ENCODE measurements at regions not wholly inside any gene's neighbourhood (a gene's known extent, or its start where the extent isn't known, plus 50 kb on each side); places are given as distances from the start of the nearest gene placed in this dataset.
A peak's percentile ranks its signal among the peaks of the same experiment; 100 is the strongest.
"Not testable (repeated sequence)": the region's sequence is repeated elsewhere in the genome, so short reads cannot be mapped to it uniquely, and the experiment has no call there.

DNA sequence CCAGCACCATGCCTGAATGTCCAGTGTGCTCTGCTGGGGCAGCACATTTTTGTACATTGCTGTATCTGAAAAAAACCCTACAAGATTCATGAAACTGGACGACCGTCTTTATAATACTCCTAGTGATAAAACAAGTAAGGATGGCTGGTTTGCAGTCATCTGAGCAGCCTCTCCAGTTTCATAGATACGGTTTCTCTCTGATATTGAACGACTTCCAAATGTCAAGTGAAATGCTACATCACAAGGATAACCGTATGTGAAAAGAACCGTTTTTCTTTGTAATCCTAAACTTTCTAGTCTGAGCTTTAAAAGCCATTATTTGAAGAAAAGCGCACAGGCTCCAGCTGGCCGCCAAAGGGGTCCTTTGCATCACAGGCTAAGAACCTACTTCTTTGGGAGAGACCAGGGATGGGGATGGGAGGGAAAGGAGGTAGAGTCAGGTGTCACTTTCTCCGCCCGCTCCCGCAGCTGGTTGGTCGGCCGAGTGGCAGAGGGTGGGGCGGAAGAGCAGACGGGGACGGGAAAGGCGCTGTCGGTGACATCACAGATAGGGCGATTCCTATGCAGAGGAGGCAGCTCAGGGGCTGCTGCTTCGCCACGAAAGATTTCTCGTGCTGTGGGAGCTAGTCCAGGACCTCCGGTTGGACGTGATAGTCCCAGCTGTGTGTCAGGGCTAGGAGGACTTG lies 180.4 kb upstream of the NOTCH2NLA start:
- DNase-seq: peak; percentile 15

DNA sequence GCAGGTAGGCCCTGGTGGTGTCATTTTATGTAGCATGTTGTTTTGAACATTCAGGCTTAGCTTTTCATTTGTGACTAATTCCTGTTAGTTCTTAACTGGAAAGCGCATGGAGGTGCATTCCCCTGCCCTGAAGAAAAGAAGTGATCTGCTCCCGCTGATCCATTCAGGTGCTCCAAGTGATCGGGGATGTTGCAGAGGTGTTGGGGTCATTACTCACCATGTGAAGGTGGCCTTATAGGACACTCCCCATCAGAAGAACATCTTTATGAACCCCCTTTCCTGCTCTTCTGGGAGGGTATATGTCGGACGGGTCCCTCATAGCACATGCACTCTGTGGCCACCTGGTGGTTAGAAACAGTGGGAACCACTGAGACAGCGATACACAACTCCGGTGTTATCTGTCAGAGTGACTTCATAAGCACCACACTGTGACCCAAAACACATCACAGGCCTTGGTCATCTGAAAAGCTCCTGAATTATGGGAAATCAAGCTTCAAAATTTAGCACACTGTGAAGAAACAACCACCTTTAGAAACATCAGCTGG lies 172.5 kb upstream of the NOTCH2NLA start:
- DNase-seq: peak; percentile 4

DNA sequence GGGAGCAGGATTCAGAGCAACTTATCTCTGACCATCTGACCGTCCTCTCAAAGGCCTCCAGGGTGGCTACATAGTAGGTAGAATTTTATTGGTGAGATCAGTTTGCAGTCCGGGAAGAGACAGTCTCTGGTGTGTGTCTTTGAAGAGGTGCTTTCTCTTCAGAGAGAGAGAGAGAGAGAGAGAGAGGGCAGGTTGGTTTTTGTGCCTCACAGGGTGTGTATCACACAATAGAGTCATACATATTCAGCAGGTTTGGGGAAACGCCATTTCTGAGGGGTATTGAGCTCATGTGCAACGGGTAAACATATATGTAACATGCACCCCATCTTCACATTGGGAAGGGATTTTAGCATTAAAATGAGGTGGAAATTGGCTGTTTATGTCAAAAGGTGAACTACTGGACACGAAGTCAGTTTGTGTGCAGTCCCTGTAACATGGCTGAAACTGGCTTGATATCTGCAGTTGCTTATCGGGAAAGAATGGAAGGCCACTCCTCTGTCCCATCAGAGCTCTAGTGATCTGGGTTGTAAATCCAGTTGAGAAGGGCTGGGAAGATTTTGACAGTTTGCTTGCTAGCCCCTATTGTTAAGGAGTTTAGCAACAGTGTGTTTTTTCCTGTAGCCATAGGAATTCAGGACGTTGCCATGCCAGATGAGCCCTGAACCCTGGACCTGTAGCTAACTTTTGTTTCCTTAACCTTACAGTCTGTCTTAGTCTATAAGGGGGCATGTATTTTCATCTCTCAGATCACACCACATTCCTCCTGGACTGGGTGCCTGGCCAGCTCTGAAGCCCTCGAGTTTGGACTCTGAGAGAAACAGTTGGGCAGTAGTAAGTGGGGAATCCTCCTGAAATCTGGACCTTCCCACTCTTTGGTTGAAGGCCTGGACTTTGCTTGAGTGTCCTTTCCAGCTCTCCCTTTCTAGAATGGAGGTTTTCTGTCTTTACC lies 171.6 kb upstream of the NOTCH2NLA start:
- not testable (repeated sequence) for DNase-seq

DNA sequence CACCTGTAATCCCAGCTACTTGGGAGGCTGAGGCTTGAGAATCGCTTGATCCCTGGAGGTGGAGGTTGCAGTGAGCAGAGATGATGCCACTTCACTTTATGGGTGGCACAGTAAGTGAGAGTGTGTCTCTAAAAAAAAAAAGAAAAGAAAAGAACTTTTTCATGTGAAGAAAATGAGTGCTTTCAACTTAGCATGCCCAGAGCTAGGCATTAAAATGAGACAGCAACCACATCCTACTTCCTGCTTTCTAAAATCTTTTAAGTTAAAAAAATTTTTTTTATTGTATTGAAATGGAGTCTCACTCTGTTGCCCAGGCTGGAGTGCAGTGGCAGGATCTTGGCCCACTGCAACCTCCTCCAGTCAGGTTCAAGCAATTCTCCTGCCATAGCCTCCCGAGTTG lies 170.4 kb upstream of the NOTCH2NLA start:
- DNase-seq: not testable (repeated sequence)

DNA sequence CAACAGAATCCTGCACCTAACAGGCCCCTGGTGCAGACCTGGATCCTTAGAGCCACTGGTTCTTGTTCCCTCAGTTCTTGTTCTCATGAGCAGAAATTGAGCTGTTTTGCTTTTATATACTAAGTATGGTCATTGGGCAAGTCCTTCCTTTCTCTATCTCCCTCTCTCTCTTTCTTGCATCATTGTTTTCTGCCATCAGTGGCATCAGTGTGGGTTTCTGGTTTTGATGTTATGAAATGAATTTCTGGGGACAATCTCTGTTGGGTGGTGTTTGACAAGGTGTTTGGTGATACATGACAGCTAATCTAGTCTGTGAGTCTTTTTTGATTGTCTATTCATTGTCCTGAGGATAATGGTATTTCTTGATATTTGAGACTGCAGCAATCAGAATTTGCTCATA lies 168.0 kb upstream of the NOTCH2NLA start:
- DNase-seq: not testable (repeated sequence)

DNA sequence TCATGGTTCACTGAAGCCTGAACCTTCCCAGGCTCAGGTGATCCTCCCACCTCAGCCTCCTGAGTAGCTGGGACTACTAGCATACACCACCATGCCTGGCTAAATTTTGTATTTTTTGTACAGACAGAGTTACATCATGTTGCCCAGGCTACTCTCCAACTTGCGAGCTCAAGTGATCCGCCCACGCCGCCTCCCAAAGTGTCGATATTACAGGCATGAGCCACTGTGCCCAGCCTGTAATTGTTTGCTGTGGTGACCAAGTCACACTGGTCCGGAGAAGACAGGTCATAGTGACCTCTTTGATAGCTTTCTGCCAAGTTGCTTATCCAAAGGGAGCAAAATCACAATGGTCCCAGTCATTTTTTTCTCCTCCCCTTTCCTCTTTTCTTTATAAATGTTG lies 167.4 kb upstream of the NOTCH2NLA start:
- DNase-seq: not testable (repeated sequence)

DNA sequence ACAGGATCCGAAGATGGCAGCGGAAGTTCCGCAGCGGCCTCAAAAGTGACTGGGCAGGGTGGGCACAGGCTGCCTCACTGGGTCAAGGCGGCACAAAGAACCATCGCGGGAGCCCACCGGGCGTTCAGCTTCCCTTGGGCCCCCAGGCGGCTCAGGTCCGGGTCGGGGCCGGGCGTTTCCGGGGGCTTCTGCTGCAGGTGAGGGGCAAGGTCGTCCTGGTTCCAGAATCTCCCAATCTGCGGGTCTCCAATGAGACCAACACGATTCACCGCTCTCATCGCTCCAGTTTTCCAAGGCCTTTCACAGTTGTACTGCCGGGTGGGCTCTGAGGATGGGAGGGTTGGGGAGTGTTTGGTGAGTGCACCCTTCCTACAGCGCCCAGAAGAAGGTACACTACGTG lies 165.0 kb upstream of the NOTCH2NLA start:
- not testable (repeated sequence) for DNase-seq

DNA sequence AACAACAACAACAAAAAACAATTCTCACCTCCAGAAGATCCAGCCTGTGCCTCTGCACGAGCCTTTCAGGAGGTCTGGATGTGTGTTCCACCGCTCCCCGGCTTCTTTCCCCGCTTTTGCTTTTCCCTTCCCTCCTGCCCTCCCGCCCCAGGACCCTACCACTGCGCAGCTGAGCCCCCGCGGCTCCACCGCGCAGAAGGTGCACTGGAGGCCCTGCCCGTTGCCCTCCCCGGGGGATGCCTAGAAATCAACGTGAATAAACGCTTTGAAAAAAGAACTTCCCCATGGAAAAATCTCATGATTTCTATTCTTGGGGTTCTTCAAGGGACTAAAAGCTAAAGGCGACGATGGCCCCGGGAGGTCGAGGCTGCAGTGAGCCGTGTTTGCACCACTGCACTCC lies 164.3 kb upstream of the NOTCH2NLA start:
- not testable (repeated sequence) for DNase-seq

DNA sequence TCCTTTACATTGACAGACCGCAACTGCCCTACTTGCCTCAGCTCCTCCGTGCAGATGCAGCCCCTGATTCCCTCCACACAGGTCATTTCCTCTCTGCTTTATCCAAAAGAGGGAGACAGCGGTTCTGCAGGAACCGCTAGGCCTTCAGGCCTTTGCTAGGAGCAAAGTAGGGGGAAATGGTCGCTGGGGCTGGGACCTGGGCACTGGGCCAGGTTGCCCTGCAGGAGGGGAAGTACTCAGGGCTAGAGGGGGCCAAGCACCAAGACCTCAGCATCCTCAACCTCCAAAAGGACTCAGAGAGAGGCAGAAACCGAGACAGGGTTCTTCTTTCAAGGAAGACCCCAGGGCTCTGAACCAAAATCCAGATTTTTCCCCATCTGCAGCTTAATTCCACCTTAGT lies 160.4 kb upstream of the NOTCH2NLA start:
- DNase-seq: not testable (repeated sequence)

DNA sequence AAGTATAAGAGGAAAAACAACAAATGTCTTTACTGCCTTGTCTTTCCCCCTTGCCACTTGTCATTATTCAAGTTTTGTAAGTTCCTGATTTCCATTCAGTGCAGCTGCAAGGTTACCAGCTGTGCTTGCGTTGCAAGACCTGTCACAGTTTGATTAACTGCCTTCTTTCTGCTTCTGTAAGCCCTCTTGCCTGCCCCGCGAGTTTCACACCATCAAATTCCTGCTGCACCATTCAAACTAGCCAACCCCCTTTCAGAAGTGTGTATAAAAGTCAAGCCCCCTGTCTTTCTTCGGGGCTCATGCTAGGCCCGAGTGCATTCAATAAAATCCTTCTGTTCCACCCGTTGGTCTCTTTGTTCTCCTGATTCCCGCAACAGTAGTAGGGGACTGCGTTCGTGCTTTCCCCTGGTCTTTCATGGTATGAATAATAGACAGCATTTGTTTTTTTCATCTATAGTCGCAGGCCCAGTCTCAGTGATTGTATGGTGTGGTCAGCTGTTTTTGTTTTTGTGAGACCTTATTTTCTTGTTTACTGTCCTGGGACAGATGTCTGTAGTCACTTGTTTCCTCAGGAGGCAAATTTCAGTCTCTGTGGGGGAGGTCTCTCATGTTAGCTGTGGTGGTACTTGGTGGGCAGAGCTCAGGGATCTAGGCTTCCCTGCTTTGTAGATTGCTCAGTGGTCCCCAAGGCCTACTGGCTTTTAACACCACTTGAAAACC lies 159.1 kb upstream of the NOTCH2NLA start:
- DNase-seq: peak; percentile 28

DNA sequence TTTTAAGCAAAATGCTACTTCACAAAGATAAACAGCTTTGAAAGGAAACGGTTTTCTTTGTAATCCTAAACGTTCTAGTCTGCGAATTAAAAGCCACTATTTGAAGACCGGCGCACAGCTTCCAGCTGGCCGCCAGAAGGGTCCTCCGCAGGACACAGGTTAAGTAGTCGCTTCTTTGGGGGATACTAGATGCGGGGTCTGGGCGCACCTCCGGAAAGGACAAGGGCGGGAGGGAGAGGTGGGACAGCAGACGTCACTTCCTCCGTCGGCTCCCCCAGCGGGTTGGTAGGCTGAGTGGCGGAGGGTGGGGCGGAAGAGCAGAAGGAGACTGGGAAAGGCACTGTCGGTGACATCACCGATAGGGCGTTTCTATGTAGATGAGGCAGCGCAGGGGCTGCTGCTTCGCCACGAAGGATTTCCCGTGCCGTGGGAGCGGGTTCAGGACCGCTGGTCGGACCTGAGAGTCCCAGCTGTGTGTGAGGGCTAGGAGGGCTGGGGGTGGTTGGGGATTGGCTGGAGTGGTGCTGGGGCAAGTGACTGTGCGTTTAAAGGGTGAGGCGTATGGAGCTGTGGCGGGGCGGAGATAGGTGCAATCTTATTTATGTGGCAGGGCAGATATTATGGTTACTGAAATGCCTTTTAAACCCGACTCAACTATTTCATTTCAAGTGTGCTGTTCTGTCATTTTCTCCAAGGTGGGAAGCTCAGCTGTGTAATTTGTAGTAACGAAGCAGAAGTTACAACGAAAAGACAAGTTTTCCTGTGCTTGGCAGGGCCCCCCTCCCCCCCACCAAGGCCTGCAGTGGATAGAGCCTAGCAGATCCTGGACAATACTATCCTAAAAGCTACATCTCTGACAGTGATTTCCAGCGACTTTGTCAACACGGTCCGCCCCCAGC lies 158.3 kb upstream of the NOTCH2NLA start:
- peak; percentile 98 for DNase-seq

DNA sequence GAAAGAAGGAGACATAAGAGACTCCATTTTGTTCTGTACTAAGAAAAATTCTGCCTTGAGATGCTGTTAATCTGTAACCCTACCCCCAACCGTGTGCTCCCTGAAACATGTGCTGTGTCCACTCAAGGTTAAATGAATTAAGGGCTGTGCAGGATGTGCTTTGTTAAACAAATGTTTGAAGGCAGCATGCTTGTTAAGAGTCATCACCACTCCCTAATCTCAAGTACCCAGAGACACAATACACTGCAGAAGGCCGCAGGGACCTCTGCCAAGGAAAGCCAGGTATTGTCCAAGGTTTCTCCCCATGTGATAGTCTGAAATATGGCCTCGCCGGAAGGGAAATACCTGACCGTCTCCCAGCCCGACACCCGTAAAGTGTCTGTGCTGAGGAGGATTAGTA lies 152.4 kb upstream of the NOTCH2NLA start:
- DNase-seq: not testable (repeated sequence)

DNA sequence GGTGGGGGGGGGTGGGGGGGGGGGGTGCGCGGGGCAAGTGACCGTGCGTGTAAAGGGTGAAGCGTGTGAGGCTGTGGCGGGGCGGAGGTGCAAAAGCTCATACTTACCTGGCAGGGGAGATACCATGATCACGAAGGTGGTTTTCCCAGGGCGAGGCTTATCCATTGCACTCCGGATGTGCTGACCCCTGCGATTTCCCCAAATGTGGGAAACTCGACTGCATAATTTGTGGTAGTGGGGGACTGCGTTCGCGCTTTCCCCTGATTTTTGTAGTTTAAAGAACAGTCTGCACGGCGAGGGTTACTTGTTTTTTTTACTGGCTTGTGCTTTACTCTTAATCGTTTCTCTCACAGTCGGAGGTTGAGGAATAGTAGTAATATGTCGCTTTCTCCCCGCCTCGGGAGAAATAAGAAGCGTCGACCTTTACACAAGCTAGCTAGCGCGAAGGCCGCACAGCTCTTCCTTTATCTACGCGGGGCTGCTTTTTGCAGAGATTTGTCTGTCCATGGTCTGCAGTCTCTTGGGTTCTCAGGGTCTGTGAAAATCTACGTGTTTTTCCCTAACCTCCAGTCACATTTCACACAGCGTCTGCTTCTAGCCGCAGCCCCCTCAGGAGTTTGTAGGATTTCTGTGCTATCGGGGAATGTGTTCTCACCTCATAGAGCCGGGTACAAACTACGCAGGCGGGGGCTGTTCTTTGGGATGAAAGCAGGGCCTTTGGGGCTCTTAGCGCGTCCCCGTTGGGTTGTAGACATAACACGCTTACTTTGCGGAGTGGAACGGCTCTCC lies 148.1 kb upstream of the NOTCH2NLA start:
- peak; percentile 99 for DNase-seq

DNA sequence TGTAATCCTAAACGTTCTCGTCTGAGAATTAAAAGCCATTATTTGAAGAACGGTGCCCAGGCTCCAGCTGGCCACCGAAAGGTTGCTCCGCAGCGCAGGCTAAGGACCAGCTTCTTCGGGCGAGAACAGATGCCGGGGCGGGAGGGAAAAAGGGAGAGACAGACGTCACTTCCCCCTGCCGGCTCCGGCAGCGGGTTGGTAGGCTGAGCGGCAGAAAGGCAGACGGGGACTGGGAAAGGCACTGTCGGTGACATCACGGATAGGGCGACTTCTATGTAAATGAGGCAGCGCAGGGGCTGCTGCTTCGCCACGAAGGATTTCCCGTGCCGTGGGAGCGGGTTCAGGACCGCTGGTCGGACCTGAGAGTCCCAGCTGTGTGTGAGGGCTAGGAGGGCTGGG lies 147.5 kb upstream of the NOTCH2NLA start:
- peak; percentile 79 for DNase-seq

DNA sequence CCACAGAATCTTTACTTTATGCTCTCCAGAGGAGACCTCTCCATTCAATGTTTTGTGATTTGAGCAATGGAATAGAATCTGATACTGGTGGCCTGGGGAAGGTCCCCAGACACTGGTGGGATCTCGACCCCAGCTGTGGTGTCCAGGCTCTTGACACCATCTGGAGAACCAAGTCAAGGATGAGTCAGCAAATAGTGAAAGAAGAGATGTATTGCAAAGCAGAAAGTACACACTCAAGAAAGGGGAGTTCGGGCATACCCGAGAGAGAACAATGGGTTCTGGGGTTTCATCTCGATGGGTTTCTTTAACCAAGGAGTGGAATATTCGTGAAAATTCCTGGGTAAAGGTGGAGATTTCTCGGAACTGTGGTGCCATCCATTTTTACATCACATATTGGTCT lies 146.3 kb upstream of the NOTCH2NLA start:
- DNase-seq: not testable (repeated sequence)

DNA sequence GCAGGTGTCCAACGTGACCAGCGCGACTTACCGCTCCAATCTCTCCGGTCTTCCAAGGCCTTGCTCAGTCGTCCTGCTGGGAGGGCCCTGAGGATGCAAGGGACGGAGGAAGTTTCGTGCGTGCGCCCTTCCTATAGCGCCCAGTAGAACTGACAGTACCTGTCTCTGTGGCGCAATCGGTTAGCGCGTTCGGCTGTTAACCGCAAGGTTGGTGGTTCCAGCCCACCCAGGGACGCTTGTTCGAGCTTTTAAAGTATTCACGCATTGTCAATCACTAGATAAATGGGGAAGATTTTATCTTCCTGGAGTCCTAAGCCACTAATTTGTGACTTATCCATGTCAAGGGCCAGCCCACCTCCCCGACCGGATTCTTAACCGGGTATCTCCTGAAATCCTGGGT lies 141.1 kb upstream of the NOTCH2NLA start:
- peak; percentile 57 for DNase-seq

DNA sequence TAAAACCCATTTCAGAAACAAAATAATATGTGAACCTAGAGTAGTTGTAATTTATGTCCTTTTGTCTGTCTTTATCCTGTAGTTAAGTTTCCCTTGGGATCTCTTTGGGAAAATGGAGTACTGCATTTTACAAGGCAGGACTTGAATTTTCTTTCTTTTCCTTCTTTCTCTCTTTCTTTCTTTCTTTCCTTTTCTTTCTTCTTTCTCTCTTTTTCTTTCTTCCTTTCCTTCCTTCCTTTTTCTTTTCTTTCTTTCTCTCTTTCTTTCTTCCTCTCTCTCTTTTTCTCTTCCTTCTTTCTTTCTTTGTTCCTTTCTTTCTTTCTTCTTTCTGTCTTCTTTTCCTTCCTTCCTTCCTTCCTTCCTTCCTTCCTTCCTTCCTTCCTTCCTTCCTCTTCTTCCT lies 126.6 kb upstream of the NOTCH2NLA start:
- not testable (repeated sequence) for DNase-seq

DNA sequence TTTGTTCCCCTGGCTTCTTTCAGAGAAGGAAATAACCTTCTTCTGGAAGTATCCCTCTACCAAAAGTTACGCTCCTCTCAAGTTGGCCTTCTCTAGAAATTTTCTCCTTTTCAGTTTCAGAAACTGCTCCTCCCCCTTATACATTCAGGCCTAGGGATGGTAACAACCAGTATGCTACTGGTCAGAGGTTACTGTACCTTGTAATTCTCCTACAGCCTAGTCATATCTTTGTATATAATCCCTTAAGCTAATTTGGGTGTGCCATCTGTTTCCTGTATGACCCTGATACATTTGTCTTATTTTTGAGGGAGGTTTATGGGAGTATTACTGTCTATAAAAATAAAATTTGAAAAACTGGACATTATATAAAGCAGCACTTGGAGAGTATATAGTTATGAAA lies 98.0 kb upstream of the NOTCH2NLA start:
- DNase-seq: not testable (repeated sequence)

DNA sequence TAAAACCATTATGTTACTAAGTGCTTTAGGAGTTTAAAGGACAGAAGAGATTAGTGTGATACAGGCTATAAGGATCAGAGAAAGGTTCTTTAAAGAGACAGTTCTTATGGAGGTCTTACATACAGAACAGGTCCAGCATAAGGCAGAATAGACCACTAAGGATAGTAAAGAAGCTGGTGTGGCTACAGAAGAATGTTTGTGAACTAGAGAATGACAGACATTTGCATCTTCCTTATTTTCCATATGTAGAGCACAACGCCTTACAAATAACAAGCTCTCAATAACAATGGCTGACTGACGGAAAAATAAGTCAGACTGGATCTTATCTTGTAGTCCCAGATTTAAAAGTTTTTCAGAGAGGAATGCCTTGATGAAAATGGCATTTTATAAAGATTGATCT lies 95.6 kb upstream of the NOTCH2NLA start:
- DNase-seq: not testable (repeated sequence)

DNA sequence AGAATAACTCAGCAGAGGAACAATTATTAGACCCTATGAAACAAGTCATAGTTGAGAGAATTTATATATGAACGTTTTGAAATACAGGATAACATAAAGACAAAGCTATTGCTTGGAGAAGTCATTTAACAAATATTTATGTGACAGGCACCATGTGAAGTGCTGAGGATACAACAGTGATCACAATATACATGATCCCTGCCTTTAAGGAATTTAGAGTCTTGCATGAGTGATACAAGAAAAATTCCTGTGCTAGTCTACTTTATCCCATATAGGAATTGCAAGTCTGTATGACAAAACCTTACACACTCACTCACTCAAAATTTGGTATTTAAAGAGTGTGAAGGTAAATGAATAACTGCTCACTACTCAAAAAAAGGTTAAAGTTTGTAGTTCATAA lies 94.5 kb upstream of the NOTCH2NLA start:
- not testable (repeated sequence) for DNase-seq

DNA sequence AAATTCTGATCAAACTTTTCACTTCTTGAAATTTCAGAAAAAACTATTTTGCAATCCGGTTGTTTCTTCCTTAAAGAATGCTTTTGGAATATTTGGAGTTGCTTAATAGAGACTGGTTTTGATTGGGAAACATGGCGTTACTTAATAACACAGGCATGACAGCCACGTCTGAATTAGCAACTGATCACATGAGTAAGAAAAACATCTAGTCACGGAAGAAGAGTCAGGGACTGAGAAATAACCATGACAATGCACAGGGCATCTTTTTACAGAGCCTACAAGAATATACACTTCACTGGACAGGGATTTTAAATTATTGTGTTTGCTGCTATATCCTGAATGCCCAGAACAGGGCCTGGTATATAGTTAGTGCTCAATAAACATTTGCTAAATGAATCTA lies 94.1 kb upstream of the NOTCH2NLA start:
- DNase-seq: not testable (repeated sequence)
